M059J (cell line): ENCODE measurements at regions not wholly inside any gene's neighbourhood (a gene's known extent, or its start where the extent isn't known, plus 50 kb on each side); places are given as distances from the start of the nearest gene placed in this dataset.
A peak's percentile ranks its signal among the peaks of the same experiment; 100 is the strongest.

Experiments used
- DNase-seq: peaks from one replicate; pipeline ENCODE4 v3.0.0-alpha.2; 2012; ENCODE audit warnings: low read depth

- DNase-seq, result no peak
These were observed 401.1 kb upstream of the NFE2L3 start for GRCh38 chr7:25750744-25751508.

- peak; percentile 36 for DNase-seq
These were observed 399.8 kb upstream of the NFE2L3 start for GRCh38 chr7:25752154-25752553.

- peak; percentile 84 for DNase-seq
These were observed 398.8 kb upstream of the NFE2L3 start for GRCh38 chr7:25752967-25753791.

- no peak for DNase-seq
These were observed 398.2 kb upstream of the NFE2L3 start for GRCh38 chr7:25753837-25754236.

- no peak for DNase-seq
These were observed 397.7 kb upstream of the NFE2L3 start for GRCh38 chr7:25754333-25754732.

GRCh38 chr7:25754751-25755150 is 397.2 kb upstream of the NFE2L3 start:
- DNase-seq, result no peak

GRCh38 chr7:25756601-25757000 is 395.4 kb upstream of the NFE2L3 start:
- no peak for DNase-seq

GRCh38 chr7:25758559-25758958 is 393.4 kb upstream of the NFE2L3 start:
- DNase-seq, result no peak

- no peak for DNase-seq
These were observed 392.7 kb upstream of the NFE2L3 start for GRCh38 chr7:25759286-25759685.

GRCh38 chr7:25759748-25760147 is 392.2 kb upstream of the NFE2L3 start:
- no peak for DNase-seq

- DNase-seq, result no peak
These were observed 389.2 kb upstream of the NFE2L3 start for GRCh38 chr7:25762511-25763462.

GRCh38 chr7:25763463-25763860 is 388.5 kb upstream of the NFE2L3 start:
- DNase-seq, result no peak

- DNase-seq, result peak; percentile 48
These were observed 386.8 kb upstream of the NFE2L3 start for GRCh38 chr7:25765110-25765655.

GRCh38 chr7:25770235-25770634 is 381.8 kb upstream of the NFE2L3 start:
- no peak for DNase-seq

GRCh38 chr7:25770670-25771069 is 381.3 kb upstream of the NFE2L3 start:
- no peak for DNase-seq

- DNase-seq, result no peak
These were observed 380.5 kb upstream of the NFE2L3 start for GRCh38 chr7:25771491-25771890.

- no peak for DNase-seq
These were observed 379.2 kb upstream of the NFE2L3 start for GRCh38 chr7:25772802-25773201.

- DNase-seq, result no peak
These were observed 377.3 kb upstream of the NFE2L3 start for GRCh38 chr7:25774675-25775074.

GRCh38 chr7:25775570-25775969 is 376.4 kb upstream of the NFE2L3 start:
- DNase-seq, result no peak

GRCh38 chr7:25775999-25776743 is 375.8 kb upstream of the NFE2L3 start:
- DNase-seq, result no peak

- no peak for DNase-seq
These were observed 375.3 kb upstream of the NFE2L3 start for GRCh38 chr7:25776744-25777123.
